Upper lobe of right lung (tissue), 1 donor: ENCODE measurements at regions not wholly inside any gene's neighbourhood (a gene's known extent, or its start where the extent isn't known, plus 50 kb on each side); places are given as distances from the start of the nearest gene placed in this dataset.
A peak's percentile ranks its signal among the peaks of the same experiment; 100 is the strongest.

Experiments
- ATAC-seq: fragments of 200-7000 bp; cut with Tn5 transposase; one replicate; pipeline ENCODE4 v1.9.1; 2020; ENCODE audit warnings: mild to moderate bottlenecking, moderate library complexity
- DNase-seq: peaks from one replicate; pipeline ENCODE4 v3.0.0-alpha.2; 2020
- H3K27ac ChIP-seq: fragments of 200-600 bp; one replicate; pipeline ENCODE4 v1.8.0; 2022
- H3K27me3 ChIP-seq: fragments of 200-600 bp; one replicate; pipeline ENCODE4 v1.8.0; 2022; ENCODE audit warnings: mild to moderate bottlenecking
- H3K36me3 ChIP-seq: fragments of 200-600 bp; one replicate; pipeline ENCODE4 v1.8.0; 2022
- H3K4me1 ChIP-seq: fragments of 200-600 bp; one replicate; pipeline ENCODE4 v1.8.0; 2022
- H3K4me3 ChIP-seq: fragments of 200-600 bp; one replicate; pipeline ENCODE4 v1.8.0; 2022; ENCODE audit warnings: mild to moderate bottlenecking
- H3K9me3 ChIP-seq: fragments of 200-600 bp; one replicate; pipeline ENCODE4 v1.8.0; 2022
- CTCF ChIP-seq: fragments of 200-600 bp; IDR thresholded peaks from one replicate; pipeline ENCODE4 v1.8.0; 2022; ENCODE audit warnings: antibody characterized with exemption
- intact Hi-C: fragments of 100-400 bp; cut with DNase I; formaldehyde crosslinking; loops from one replicate; pipeline ENCODE4 v1.11.0; 2022
- donor health status: DM: no; HTN: yes; CAD: no; lungs with severe emphysema.

- ATAC-seq (no peak), DNase-seq (no peak)
- no peak for TF ChIP-seq CTCF
- H3K27ac ChIP-seq, result no peak overlapping the region
- peaks cover 13% of the 10 kb centered on the region for H3K4me1 ChIP-seq
- H3K36me3 ChIP-seq, result no peaks in the 10 kb centered on the region
- intact Hi-C loops, result no loop called here
- H3K27me3 ChIP-seq, result no peaks in the 10 kb centered on the region
- H3K9me3 ChIP-seq, result no peaks in the 10 kb centered on the region
- H3K4me3 ChIP-seq, result no peak overlapping the region
These were observed 352.1 kb upstream of the GATB start for GRCh38 chr4:152112887-152113286.

- Histone ChIP-seq H3K27ac (no peak overlapping the region), H3K36me3 (no peaks in the 10 kb centered on the region), H3K27me3 (no peaks in the 10 kb centered on the region), H3K9me3 (no peaks in the 10 kb centered on the region), H3K4me3 (no peak overlapping the region), H3K4me1 (peaks cover 13% of the 10 kb centered on the region)
- intact Hi-C loops, result no loop called here
- DNase-seq (no peak), ATAC-seq (peak; percentile 42)
- TF ChIP-seq CTCF, result no peak
These were observed 351.4 kb upstream of the GATB start for GRCh38 chr4:152112190-152112589.

- Histone ChIP-seq H3K4me1 (peaks cover 13% of the 10 kb centered on the region), H3K4me3 (no peak overlapping the region), H3K36me3 (no peaks in the 10 kb centered on the region), H3K9me3 (no peaks in the 10 kb centered on the region), H3K27me3 (no peaks in the 10 kb centered on the region), H3K27ac (no peak overlapping the region)
- DNase-seq (no peak), ATAC-seq (no peak)
- TF ChIP-seq CTCF, result no peak
- intact Hi-C loops, result no loop called here
These were observed 350.0 kb upstream of the GATB start for GRCh38 chr4:152110780-152111179.

GRCh38 chr4:152109531-152110509, 349.0 kb upstream of the GATB start:
- no peak overlapping the region for H3K4me3 ChIP-seq
- TF ChIP-seq CTCF, result no peak
- H3K36me3 ChIP-seq, result no peaks in the 10 kb centered on the region
- no peak for DNase-seq
- no peak overlapping the region for H3K27ac ChIP-seq
- H3K9me3 ChIP-seq, result no peaks in the 10 kb centered on the region
- intact Hi-C loops, result no loop called here
- peaks cover 7% of the 10 kb centered on the region for H3K4me1 ChIP-seq
- H3K27me3 ChIP-seq, result no peaks in the 10 kb centered on the region
- no peak for ATAC-seq

GRCh38 chr4:152107736-152108500, 347.1 kb upstream of the GATB start:
- no peak overlapping the region for H3K27ac ChIP-seq
- H3K4me3 ChIP-seq, result no peak overlapping the region
- no peaks in the 10 kb centered on the region for H3K36me3 ChIP-seq
- intact Hi-C loops, result no loop called here
- DNase-seq, result no peak
- no peaks in the 10 kb centered on the region for H3K9me3 ChIP-seq
- peaks cover 7% of the 10 kb centered on the region for H3K4me1 ChIP-seq
- no peak for ATAC-seq
- no peaks in the 10 kb centered on the region for H3K27me3 ChIP-seq
- no peak for TF ChIP-seq CTCF
